OCI-LY3 (cell line): ENCODE measurements at regions not wholly inside any gene's neighbourhood (a gene's known extent, or its start where the extent isn't known, plus 50 kb on each side); places are given as distances from the start of the nearest gene placed in this dataset.
"Not testable (repeated sequence)": the region's sequence is repeated elsewhere in the genome, so short reads cannot be mapped to it uniquely, and the experiment has no call there.

Experiments
- H2AFZ ChIP-seq: fragments of 200-600, 300-600 bp; shearing (Covaris generic); 2 replicates; pipeline ENCODE4 v1.6.0; 2014; ENCODE audit warnings: antibody characterized with exemption, low read depth, low read length
- H3K27ac ChIP-seq: fragments of 200-600, 300-600 bp; sonication (generic); 2 replicates; pipeline ENCODE4 v1.5.1; 2014; ENCODE audit warnings: mild to moderate bottlenecking, low read length, moderate library complexity, mixed read lengths
- H3K27me3 ChIP-seq: fragments of 200-600, 300-600 bp; sonication (generic); 2 replicates; pipeline ENCODE4 v1.6.1; 2014; ENCODE audit warnings: low read depth, low read length, mixed read lengths
- H3K36me3 ChIP-seq: fragments of 200-600, 300-600 bp; sonication (generic); replicated peaks from 2 replicates; pipeline ENCODE3; 2014; ENCODE audit warnings: low read depth, low read length, mixed read lengths
- H3K4me1 ChIP-seq: fragments of 300-600, 200-600 bp; sonication (generic); 2 replicates; pipeline ENCODE4 v1.6.1; 2014; ENCODE audit warnings: low read length, mixed read lengths
- H3K4me2 ChIP-seq: fragments of 200-600, 300-600 bp; sonication (generic); 2 replicates; pipeline ENCODE4 v1.6.1; 2014; ENCODE audit warnings: low read length, mixed read lengths
- H3K4me3 ChIP-seq: fragments of 300-600, 200-600 bp; sonication (generic); 2 replicates; pipeline ENCODE4 v1.5.1; 2014; ENCODE audit warnings: antibody characterized with exemption, mild to moderate bottlenecking, low read length, moderate library complexity
- H3K79me2 ChIP-seq: fragments of 300-600, 200-600 bp; shearing (Covaris generic); 2 replicates; pipeline ENCODE4 v1.6.1; 2014; ENCODE audit warnings: mild to moderate bottlenecking, low read length, mixed read lengths
- H3K9ac ChIP-seq: fragments of 300-600, 200-600 bp; shearing (Covaris generic); 2 replicates; pipeline ENCODE4 v1.6.0; 2014; ENCODE audit warnings: mild to moderate bottlenecking, low read length, moderate library complexity
- H3K9me3 ChIP-seq: fragments of 200-600, 300-600 bp; shearing (Covaris generic); 2 replicates; pipeline ENCODE4 v1.6.1; 2014; ENCODE audit warnings: low read length, mixed read lengths; ENCODE audit not compliant: insufficient read depth
- H4K20me1 ChIP-seq: fragments of 200-600, 300-600 bp; sonication (generic); 2 replicates; pipeline ENCODE4 v1.6.1; 2016; ENCODE audit warnings: low read length, mixed read lengths; ENCODE audit not compliant: insufficient read depth
- CTCF ChIP-seq: fragments of 200-600, 300-600 bp; sonication (generic); IDR thresholded peaks from 2 replicates; pipeline ENCODE4 v1.5.1; 2014; ENCODE audit warnings: antibody characterized with exemption, low read length, low read depth
- EZH2phosphoT487 ChIP-seq: fragments of 200-600 bp; shearing (Covaris generic); IDR thresholded peaks from 2 replicates; pipeline ENCODE4 v1.6.1; 2018; ENCODE audit warnings: antibody characterized with exemption, mixed run types, low read depth

- Histone ChIP-seq H3K4me3 (no peak overlapping the region), H3K27ac (no peak overlapping the region), H3K9ac (no peak overlapping the region), H3K4me2 (no peak overlapping the region), H3K36me3 (no peaks in the 10 kb centered on the region), H3K4me1 (no peaks in the 10 kb centered on the region), H3K27me3 (no peaks in the 10 kb centered on the region), H2AFZ (no peak overlapping the region), H3K79me2 (no peaks in the 10 kb centered on the region), H3K9me3 (no peaks in the 10 kb centered on the region), H4K20me1 (no peaks in the 10 kb centered on the region)
- no peak for TF ChIP-seq CTCF
- no peak for TF ChIP-seq EZH2phosphoT487
Observed at GRCh38 chrX:10676235-10676957, 56.0 kb upstream of the MID1 start.

GRCh38 chrX:10677490-10677889 lies 57.1 kb upstream of the MID1 start:
- H3K4me3 ChIP-seq = no peak overlapping the region
- H3K36me3 ChIP-seq = no peaks in the 10 kb centered on the region
- no peak overlapping the region for H3K27ac ChIP-seq
- no peak overlapping the region for H3K4me2 ChIP-seq
- no peaks in the 10 kb centered on the region for H3K79me2 ChIP-seq
- H3K27me3 ChIP-seq = no peaks in the 10 kb centered on the region
- H3K4me1 ChIP-seq = no peaks in the 10 kb centered on the region
- no peak overlapping the region for H2AFZ ChIP-seq
- no peaks in the 10 kb centered on the region for H4K20me1 ChIP-seq
- H3K9me3 ChIP-seq = no peaks in the 10 kb centered on the region
- no peak overlapping the region for H3K9ac ChIP-seq
- TF ChIP-seq CTCF (no peak), EZH2phosphoT487 (no peak)

- Histone ChIP-seq H3K4me2 (no peak overlapping the region), H3K27ac (no peak overlapping the region), H2AFZ (no peak overlapping the region), H3K79me2 (no peaks in the 10 kb centered on the region), H3K9me3 (no peaks in the 10 kb centered on the region), H4K20me1 (no peaks in the 10 kb centered on the region), H3K36me3 (no peaks in the 10 kb centered on the region), H3K27me3 (no peaks in the 10 kb centered on the region), H3K9ac (no peak overlapping the region), H3K4me1 (no peaks in the 10 kb centered on the region), H3K4me3 (no peak overlapping the region)
- TF ChIP-seq EZH2phosphoT487 = no peak
- no peak for TF ChIP-seq CTCF
Observed at GRCh38 chrX:10679387-10679786, 59.0 kb upstream of the MID1 start.

GRCh38 chrX:10681167-10681566 lies 60.8 kb upstream of the MID1 start:
- H3K4me3 ChIP-seq = no peak overlapping the region
- H3K79me2 ChIP-seq = no peaks in the 10 kb centered on the region
- no peak overlapping the region for H3K27ac ChIP-seq
- TF ChIP-seq EZH2phosphoT487 (no peak), CTCF (no peak)
- no peaks in the 10 kb centered on the region for H3K27me3 ChIP-seq
- no peaks in the 10 kb centered on the region for H4K20me1 ChIP-seq
- no peaks in the 10 kb centered on the region for H3K9me3 ChIP-seq
- H2AFZ ChIP-seq = no peak overlapping the region
- H3K36me3 ChIP-seq = no peaks in the 10 kb centered on the region
- no peak overlapping the region for H3K4me2 ChIP-seq
- no peaks in the 10 kb centered on the region for H3K4me1 ChIP-seq
- H3K9ac ChIP-seq = no peak overlapping the region

GRCh38 chrX:10683631-10684030 lies 63.2 kb upstream of the MID1 start:
- not testable (repeated sequence) for H3K36me3 ChIP-seq, H3K27ac ChIP-seq, H3K4me1 ChIP-seq, H3K79me2 ChIP-seq, H3K9me3 ChIP-seq, H3K4me2 ChIP-seq, H3K4me3 ChIP-seq, H3K9ac ChIP-seq, H4K20me1 ChIP-seq, H2AFZ ChIP-seq, H3K27me3 ChIP-seq
